ENCODE measurements at regions not wholly inside any gene's neighbourhood (a gene's known extent, or its start where the extent isn't known, plus 50 kb on each side); places are given as distances from the start of the nearest gene placed in this dataset.

DNA sequence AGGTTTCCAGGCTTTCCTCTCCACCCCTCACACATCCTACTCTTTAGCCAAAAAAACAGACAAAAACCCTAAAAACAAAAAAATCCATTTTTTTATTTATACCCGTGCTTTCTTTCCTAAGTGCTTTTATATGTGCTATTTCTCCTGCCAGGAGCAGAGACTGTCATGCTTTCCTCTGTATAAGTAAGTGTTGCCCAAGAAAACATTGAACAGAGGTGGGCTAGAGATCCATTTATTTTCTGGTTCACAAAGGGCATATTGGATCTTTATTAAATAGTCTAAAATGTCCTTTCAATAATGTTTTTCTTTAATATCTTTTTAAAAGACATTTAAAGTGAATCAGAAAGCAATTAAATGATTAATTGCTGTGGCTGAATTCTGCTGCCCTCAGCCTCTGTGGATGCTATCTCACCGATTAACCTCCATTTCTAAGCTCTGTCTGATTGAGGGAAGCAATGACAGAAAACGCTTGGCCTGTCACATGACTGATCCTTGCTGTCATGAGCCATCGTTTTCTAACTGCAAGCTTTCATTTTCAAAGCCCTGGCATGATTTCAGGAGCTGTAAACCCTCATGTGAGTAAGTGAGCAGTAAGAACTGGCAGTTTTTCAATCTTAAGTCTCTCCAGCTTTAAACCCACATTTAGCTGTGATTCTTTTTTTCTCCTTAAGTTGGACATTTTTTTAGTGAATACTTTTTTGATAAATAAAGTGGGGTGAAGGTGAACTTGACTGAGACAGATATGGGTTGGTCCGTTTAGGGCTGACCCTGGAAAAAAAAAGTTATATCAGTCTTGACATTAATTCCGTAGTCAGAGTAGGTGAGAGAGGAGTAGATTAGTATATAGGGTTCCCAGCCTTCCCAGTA is 180.7 kb upstream of the PGRMC2 start (continued):
- TF ChIP-seq, protein P1, sequence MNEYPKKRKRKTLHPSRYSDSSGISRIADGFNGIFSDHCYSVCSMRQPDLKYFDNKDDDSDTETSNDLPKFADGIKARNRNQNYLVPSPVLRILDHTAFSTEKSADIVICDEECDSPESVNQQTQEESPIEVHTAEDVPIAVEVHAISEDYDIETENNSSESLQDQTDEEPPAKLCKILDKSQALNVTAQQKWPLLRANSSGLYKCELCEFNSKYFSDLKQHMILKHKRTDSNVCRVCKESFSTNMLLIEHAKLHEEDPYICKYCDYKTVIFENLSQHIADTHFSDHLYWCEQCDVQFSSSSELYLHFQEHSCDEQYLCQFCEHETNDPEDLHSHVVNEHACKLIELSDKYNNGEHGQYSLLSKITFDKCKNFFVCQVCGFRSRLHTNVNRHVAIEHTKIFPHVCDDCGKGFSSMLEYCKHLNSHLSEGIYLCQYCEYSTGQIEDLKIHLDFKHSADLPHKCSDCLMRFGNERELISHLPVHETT (CRISPR knock-in tag; conservative IDR thresholded peaks at IDR 0.05 in 1 of 2, IDR thresholded peaks at IDR 0.05 in 1 of 2) = peak in 1 of 2 experiments; percentile 60; a peak in 1 of 4 replicates
- TF ChIP-seq KDM2B (CRISPR knock-in tag; IDR thresholded peaks at IDR 0.05) = no peak
- no peak for TF ChIP-seq PHF21A (IDR thresholded peaks at IDR 0.05; ENCODE audit: borderline replicate concordance, low read depth)
- no peak for TF ChIP-seq HNRNPUL1 (IDR thresholded peaks at IDR 0.05; ENCODE audit: low read length)
- TF ChIP-seq HSF4 (CRISPR knock-in tag; IDR thresholded peaks at IDR 0.05; ENCODE audit: borderline replicate concordance) = no peak
- TF ChIP-seq ZNF384 (IDR thresholded peaks at IDR 0.05; ENCODE audit: low read depth, low read length) = no peak
- TF ChIP-seq ZFP30 (CRISPR knock-in tag; IDR thresholded peaks at IDR 0.05; ENCODE audit: borderline replicate concordance) = no peak
- TF ChIP-seq ETS2 (tag; IDR thresholded peaks at IDR 0.05; ENCODE audit: borderline replicate concordance, poor library complexity, severe bottlenecking) = no peak
- TF ChIP-seq ZNF707 (CRISPR knock-in tag; conservative IDR thresholded peaks at IDR 0.05) = no peak
- no peak for TF ChIP-seq SUPT5H (IDR thresholded peaks at IDR 0.05)
- no peak for TF ChIP-seq ZNF274 (IDR thresholded peaks at IDR 0.05; ENCODE audit: borderline replicate concordance, low read depth, low read length)
- TF ChIP-seq CHD4 (IDR thresholded peaks at IDR 0.05; ENCODE audit: insufficient read depth, insufficient replicate concordance, low read depth, low read length, poor library complexity, severe bottlenecking) = no peak
- TF ChIP-seq, protein P2, sequence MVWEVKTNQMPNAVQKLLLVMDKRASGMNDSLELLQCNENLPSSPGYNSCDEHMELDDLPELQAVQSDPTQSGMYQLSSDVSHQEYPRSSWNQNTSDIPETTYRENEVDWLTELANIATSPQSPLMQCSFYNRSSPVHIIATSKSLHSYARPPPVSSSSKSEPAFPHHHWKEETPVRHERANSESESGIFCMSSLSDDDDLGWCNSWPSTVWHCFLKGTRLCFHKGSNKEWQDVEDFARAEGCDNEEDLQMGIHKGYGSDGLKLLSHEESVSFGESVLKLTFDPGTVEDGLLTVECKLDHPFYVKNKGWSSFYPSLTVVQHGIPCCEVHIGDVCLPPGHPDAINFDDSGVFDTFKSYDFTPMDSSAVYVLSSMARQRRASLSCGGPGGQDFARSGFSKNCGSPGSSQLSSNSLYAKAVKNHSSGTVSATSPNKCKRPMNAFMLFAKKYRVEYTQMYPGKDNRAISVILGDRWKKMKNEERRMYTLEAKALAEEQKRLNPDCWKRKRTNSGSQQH (CRISPR knock-in tag; IDR thresholded peaks at IDR 0.05) = no peak
- no peak for TF ChIP-seq KLF13 (tag; IDR thresholded peaks at IDR 0.05; ENCODE audit: borderline replicate concordance, low read depth)
- TF ChIP-seq, protein P3, sequence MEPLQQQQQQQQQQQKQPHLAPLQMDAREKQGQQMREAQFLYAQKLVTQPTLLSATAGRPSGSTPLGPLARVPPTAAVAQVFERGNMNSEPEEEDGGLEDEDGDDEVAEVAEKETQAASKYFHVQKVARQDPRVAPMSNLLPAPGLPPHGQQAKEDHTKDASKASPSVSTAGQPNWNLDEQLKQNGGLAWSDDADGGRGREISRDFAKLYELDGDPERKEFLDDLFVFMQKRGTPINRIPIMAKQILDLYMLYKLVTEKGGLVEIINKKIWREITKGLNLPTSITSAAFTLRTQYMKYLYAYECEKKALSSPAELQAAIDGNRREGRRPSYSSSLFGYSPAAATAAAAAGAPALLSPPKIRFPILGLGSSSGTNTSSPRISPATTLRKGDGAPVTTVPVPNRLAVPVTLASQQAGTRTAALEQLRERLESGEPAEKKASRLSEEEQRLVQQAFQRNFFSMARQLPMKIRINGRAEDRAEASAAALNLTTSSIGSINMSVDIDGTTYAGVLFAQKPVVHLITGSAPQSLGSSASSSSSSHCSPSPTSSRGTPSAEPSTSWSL (CRISPR knock-in tag; IDR thresholded peaks at IDR 0.05; ENCODE audit: borderline replicate concordance) = no peak
- TF ChIP-seq KLF1 (tag; IDR thresholded peaks at IDR 0.05) = no peak
- TF ChIP-seq ZNF239 (CRISPR knock-in tag; IDR thresholded peaks at IDR 0.05) = no peak
- TF ChIP-seq ZNF253 (CRISPR knock-in tag; conservative IDR thresholded peaks at IDR 0.05) = no peak
- no peak; a peak in 1 of 4 replicates for TF ChIP-seq KDM1A (IDR thresholded peaks at IDR 0.05)
- TF ChIP-seq TAF1 (IDR thresholded peaks at IDR 0.05; ENCODE audit: control insufficient read depth, extremely low read depth, insufficient read depth, low read length, severe bottlenecking) = no peak
- TF ChIP-seq, protein P4, sequence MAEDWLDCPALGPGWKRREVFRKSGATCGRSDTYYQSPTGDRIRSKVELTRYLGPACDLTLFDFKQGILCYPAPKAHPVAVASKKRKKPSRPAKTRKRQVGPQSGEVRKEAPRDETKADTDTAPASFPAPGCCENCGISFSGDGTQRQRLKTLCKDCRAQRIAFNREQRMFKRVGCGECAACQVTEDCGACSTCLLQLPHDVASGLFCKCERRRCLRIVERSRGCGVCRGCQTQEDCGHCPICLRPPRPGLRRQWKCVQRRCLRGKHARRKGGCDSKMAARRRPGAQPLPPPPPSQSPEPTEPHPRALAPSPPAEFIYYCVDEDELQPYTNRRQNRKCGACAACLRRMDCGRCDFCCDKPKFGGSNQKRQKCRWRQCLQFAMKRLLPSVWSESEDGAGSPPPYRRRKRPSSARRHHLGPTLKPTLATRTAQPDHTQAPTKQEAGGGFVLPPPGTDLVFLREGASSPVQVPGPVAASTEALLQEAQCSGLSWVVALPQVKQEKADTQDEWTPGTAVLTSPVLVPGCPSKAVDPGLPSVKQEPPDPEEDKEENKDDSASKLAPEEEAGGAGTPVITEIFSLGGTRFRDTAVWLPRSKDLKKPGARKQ (CRISPR knock-in tag; IDR thresholded peaks at IDR 0.05) = no peak
